DMS53 treated with DMSO at 0.1 percent for 48 hours (cell line): ENCODE measurements at regions not wholly inside any gene's neighbourhood (a gene's known extent, or its start where the extent isn't known, plus 50 kb on each side); places are given as distances from the start of the nearest gene placed in this dataset.

Experiments
- DNase-seq: peaks from one replicate; lab custom pipeline; 2025; ENCODE audit not compliant: unreplicated experiment; lab: John Stamatoyannopoulos, UW

DNA sequence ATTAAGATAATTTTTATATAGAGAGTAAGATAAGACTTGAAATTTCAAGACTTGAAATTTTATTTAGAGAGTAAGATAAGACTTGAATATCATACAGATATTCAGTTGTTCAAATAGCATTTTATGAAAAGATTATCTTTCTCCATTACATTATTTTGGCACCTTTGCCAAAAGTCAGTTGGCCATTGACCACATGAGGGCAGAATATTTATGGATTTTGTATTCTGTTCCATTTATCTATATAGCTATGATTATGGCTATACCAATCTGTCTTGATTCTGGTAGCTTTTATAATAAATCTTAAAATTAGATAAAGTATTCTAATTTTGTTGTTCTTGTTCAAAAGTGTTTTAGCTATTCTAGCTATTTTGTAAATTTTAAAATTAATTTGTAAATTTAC is 537.9 kb upstream of the GJE1 start:
- DNase-seq: no peak

DNA sequence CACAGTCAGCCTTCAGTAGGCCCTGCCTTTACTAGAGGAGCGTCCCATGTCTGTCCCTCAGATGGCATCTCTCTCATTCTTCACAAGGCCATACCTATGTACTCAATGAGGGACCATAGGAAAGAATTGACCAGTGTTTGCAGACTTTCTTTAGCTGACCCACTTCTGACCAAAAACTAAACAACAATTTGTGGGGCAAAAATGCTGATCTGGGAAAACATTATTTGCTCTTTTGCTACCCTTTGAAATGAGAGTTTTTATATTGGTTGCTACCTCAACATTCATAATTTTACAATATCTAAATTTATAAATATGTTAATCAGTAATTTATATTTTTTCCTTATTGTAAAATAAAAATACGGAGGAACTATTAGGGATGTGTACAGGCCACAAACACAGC is 539.4 kb upstream of the GJE1 start:
- DNase-seq: no peak

DNA sequence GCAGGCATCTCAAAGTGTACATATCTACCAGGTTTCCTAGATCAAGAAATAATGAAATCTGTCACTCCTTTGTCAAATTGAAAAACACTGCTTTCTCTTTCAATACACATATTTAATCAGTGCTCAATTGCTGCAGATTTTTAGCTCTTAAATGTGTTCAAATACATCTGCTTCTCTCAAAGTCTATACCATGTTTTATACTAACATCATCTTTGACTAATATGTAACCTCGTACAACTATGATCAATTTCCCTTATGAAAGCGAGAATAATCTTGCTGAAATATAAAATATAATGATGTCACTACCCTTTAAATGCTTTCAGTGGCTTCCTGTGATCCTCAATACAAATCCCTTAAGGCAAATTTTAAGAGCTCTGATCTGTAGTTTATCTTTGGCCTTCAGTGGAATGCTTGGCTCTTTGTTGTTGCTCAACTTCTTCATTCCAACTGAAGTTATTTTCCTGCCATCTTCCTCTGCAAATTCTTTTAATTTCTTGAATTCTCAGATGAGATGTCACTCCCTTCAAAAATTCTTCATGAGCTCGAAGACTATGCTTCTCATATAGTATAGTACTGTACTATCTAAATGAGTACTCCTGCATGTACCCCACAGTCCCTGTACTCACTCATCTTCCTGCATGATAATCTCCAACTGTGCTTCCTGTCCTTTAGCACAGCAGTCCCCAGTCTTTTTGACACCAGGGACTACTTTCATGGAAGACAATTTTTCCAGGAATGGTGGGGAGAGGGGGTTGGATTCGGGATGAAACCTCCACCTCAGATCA is 545.1 kb upstream of the GJE1 start:
- DNase-seq: no peak

DNA sequence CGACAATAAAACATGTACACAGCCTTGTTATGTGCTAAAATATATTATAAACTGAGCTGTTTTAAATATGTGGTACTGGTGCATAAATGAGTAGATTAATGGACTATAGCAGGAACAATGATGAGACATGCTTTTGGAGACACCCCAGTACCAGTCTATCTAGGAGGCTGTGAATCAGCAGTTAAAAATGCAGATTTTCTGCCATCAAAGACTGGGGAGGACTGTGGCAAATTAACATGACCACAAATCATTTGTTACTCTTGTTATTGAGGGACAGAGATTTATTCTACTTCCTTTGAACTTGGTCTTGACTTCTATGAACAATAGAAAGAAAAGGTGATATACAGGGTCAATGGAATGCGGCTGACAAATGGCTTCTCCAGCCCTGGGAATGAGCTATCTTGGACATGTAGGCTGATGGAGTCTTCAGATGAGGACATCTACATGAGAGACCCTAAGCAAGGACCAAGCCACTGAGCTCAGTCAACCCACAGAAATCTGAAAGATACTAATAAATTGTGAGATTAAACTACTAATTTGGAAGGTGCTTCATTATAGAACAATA is 551.7 kb upstream of the GJE1 start:
- DNase-seq: no peak

DNA sequence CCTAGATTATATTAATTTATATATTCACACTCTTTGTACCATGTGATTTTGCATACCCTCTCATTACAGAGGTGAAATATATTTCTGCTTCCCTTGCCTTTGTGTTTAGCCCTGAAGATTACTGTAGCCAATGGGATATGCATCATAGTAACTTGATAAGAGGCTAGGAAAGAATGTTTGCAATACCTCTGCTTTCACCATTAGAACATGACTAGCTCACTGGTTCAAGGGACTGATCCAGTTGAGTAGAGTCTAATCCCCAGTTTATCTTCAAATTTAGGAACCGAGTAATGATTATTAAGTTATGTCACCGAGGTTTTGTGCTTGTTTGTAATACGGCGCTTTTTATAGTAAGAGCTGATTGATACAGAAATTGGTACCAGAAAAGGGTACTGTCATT is 552.6 kb upstream of the GJE1 start:
- DNase-seq: no peak

DNA sequence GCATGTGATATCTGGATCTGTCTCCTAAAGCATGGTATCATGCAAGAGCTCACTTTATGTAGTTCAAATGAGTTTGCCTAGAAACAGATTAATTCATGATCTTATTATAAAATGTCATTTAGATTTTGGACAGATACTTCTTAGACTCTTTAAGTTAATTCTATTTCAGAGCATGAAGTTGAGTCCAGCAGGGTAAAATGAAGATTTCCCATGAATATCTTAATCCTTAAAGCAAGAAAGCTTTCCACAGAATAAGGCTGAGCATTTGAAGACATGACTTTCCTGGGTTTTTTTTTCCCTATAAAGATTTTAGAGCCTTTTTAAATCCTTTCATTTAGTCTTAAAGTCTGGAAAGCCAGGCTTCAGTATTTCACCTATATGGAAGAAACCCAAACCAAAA is 556.0 kb upstream of the GJE1 start:
- DNase-seq: no peak

DNA sequence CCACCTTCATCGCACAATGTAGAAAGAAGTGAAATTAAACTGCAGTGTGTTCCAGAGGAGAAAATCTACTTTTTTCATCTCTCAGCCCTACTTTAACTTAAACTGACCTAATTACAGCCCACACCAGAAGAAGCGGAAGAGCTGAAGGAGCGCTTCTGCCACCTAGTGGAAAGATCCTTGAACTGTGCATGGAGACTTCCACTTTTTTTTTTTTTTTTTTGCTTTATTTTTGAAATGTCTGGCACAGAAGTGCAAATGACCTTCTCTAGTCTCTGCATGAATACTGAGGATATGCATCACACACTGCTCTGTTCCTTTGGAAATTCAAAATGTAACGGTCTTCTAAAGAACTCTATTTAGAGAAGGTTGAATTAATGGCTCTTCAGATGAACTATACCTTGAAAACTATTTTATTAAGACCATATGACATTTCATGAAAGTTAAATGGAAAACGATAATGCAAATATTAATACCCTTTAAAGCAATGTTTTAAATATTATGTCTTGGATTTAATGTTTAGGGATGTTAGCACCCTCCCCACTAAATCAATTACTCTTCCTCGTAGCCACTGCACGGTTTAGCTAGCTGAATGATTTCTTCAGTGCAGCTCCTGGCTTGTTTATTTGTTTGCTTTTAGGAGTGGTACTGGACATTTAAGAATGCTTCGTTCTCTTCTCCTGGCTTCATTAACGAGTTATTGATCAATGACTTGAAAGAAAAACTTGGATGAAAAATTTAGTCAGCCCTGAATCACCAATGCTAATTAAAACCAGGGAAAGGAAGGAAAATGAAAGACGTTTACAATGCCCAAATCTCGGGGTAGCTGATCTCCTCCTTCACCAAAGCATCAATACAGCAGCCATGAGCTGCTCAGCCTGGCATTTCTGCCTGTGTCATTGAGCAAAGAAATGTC is 569.6 kb upstream of the GJE1 start:
- DNase-seq: peak; percentile 63

DNA sequence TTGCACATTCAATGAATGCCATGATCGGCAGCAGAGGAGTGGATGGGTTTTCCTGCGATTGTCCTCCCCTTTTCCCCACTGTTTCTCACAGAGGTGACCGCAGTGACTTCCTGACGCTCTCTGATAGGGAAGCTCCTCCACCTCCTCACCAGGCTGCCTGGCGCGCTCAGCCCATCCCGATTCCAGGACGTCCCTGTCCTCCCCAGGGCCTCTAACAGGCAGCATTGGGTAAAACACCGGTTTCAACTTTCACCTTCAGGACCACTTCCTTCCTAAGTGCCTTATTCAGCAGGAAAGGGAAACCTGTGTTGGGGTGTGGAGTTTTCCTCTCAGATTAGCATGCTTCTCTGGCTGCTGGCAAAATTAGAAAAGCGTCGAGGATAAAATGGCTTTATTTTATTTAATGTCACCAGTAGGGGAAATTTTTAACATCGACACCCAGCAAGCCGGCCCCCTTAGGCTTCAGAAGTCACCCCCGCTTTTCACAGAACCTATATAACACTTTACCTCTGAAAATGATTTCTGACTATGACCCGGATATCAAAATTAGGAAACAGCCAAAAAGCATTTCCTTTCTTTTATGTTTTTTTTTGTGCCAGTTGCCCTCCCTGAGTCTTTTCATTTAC is 570.4 kb upstream of the GJE1 start:
- DNase-seq: peak; percentile 40

DNA sequence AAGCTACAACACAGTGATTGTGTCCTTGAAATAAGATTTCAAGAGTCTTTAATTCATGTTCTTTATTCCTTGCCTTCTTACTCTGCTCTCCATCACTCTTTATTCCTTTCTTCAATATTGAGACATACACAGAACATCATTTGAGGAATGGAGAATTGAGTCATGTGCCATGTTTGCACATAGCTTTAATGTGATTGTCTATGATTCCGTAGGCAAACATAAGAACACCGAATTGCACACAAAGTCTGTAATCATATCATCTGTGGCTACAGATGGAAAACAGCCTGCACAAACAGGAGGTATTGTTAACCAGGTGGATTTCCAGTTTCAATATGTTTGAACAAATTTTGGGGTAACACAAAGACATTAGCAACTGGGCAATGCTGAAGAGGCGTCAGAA is 571.6 kb upstream of the GJE1 start:
- DNase-seq: peak; percentile 92

DNA sequence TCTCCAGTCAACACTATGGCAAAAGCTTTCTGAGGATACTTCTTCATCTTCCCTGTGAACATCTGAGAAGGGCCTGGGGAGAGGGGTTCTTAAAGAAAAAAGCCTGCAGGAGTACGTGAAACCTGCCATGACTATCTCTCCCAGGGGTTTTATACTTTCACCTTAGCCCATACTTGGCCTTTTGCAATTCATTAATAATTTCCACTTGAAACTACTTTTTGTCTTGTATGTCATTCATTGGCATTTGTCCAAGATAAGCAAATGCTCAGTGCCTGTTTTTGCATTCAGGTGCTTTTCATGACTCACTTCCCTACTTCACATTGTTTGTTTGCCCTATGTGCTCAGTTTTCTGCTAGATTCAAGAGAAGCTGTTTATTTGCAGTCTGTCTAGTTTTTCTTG is 580.3 kb upstream of the GJE1 start:
- DNase-seq: peak; percentile 93

DNA sequence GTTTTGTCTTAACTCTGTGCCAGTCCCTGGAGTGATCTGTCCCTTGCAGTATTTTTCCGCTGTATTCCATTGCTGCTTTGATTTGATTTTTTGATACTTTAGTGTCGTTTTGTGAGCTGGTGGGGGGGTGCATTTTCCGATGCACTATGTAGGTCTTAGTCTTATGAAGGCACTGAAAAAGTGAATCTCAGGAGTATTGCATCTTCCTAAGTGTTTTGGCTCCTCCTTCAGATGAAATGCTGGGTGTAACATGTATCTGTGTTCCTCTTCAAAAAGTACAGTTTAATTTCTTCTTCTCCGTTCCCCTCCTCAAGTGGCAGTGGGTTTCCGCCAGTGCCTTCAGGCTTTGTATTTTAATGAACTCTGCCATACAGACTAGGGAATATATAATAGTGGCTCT is 580.7 kb upstream of the GJE1 start:
- no peak for DNase-seq

DNA sequence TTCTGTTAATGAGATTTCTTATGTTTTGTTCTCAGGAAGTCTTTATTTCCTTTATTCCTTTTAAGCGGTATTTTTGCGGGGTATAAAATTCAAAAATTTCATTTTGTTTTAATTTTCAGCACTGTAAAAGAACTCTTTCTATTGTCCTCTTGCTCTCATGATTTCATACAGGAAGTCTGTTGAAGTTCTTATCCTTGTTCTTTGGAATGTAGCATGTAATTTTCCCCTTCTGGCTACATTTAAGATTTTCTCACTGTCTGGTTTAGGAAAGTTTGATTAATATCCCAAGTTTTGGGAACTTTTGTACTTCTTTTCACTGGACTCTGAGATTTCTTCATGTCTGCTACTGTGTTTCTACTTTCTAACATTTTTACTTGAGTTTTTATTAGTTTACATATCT is 581.4 kb upstream of the GJE1 start:
- DNase-seq: no peak

DNA sequence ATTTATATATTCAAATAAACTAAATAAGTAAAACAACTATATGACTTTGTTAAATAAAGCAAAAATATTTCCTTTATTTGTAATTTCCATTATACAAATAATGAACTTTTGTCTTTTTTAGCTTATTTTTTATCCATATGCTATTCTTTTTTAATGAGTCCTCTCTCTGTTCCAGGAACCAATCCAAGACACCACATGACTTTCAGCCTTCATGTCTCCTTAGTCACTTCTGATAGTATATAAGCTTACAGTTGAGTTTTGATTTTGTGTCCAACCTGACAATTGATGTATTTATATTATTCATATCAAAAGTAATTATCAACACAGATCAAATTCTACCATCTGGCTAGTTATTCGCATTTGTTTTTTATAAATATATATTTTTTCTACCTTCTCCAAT is 582.3 kb upstream of the GJE1 start:
- DNase-seq: no peak

DNA sequence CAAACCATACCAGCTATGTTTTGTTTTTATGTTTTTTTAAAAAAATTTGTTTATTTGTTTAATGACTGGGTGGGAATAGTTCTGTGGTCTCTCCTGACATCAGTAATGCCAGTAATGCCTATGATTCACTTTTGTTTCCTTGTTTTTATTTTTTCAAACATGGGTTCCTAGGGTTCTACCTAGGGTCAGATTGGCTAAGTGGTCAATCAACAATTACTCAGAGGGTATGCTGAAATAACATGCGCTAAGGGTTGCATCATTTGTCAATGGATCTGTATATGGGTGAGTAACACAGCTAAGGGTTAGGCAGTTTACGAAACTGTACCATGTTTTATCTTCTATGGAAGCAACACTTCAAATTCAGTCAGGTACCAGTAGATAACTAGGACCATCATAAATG is 583.8 kb upstream of the GJE1 start:
- DNase-seq: no peak

DNA sequence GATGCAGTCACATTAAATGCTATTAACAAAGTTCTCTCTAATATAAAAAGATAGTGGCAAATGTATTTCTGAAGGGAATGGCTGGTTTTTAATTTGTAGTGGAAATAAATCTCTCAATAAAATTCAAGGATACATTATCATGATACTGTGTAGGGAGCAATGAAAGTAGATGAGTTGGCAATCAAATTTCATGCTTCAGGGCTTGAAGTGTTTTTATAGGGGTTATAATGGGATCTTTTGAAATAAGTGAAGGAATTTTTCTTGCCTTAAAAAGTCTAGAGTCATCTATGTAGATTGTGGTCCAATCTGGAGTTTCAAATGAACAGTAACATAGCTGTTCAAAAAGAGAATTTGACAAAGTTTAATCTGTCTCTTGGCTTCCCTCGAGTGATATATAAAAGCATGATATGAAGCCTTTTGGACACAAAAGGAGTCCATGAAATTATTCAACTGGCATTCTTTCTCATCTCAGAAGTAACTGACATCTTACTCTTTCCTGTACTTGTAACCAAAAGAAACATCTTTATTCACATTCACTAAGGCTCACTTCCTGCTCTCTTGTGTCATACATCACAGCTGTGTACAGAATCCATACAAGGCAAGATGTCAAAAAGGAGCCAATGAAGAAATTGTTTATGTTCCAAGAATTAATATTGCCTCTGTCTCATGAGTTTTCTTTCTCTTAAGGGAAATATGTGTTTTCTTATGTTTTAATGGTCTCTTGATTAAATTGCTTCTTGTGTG is 591.0 kb upstream of the GJE1 start:
- DNase-seq: peak; percentile 15

DNA sequence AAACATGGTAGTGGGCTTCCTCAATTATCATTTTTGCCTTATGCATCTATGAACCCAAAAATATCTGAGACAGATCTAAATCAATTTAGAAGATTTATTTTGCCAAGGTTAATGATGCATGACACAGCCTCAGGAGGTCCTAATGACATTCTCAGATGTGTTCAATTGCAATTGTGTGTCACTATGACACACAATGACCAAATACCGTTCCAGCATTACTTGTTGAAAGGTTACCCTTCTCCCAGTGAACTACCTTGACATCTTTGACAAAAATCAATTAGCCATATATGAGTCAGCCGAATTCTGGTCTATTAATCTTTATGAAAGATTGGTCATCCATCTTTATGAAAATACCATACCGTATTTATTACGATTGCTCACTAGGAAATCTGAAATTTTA is 592.5 kb upstream of the GJE1 start:
- no peak for DNase-seq

DNA sequence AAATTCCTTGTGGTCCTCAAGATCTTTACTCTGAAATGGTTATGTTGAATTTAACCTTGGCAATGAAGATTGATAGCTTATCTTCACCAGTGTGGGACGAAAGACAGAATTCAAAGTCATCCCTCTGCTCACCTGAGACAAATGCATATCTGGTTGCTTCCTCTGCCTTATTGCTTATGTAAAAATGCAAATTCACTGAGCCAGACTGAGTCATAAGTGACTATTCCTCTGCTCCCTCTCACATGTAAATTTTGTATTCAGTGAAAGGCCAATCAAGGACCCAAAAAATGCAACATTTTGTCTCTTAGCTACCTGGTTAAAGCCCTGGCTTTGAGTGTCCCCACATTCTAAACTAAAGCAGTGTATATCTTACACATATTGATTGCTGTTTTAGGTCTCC is 593.1 kb upstream of the GJE1 start:
- peak; percentile 28 for DNase-seq

DNA sequence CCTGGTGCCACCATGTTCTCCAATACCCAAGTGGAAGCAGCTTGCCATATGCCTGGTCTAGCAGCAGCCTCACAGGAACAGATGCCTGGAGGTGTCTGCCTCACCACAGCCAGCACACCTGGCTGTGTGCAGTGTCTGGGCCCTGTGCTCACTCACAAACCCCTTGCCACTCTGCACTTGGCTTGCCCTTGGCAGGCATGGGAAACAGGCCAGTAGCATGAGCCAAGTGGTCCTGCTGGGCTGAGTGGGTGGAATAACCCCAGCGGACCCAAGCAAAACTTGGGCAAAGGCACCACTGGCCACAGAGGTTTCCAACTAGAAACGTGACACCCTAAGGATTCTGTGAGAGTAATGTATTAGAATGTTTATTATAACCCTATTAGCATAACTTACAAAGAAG is 600.5 kb upstream of the GJE1 start:
- DNase-seq: no peak

DNA sequence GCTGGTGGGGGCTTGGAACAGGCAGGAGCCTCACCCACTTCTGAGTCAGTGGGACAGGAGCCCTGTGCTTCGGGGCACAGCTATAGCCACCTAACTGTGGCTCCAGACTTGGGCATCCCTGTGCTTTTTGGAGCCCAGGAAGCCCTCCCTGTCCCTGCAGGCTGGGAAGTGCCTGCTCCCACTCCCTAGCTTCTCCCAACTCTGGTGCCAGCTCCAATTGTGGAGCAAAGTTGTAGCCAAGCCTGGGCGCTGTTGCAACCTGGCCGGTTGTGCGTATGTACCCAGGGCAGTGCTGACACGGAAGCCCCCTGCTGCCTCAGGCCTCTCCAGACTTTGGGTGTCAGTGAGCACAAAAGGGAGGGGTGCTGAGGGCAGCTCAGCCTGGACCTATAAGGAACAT is 601.7 kb upstream of the GJE1 start:
- no peak for DNase-seq

DNA sequence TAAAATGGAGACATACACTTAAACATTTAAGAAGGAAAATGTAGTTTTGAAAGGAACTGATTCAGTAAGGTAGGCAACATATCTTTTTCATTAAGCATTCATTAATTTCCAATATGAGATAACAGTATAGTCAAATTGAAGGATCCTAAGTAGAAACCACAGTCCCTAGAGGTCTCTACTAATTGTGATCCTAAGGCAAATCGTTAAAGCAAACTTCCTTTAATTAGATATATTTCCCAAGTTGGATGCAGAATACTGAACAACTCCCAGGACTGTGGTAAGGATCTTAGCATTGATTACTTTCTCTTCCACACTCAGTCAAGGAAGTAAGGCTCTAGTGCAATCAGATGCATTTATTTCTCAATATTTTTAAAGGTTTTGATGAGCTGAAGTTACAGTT is 604.1 kb upstream of the GJE1 start:
- DNase-seq: no peak

DNA sequence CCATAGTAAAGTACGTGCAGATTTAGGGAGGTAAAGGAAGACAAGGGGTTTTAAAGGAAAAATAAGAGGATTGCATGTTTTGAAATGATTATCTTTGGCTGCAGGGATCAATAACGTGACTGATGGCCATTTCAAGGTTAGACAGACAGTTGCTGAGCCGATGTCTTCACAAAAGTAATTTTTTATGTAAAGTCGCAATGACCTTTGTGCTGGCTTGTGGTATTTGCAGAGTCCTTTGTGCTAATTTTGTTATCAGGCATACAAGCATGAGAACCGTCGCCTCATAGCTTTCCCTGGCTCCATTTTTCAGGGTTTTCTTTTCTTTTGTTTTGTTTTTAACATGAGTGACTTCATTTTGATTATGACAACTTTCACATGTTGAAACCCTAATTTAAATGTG is 605.7 kb upstream of the GJE1 start:
- no peak for DNase-seq
